Fibroblast of skin of left biceps (primary cell): ENCODE measurements at regions not wholly inside any gene's neighbourhood (a gene's known extent, or its start where the extent isn't known, plus 50 kb on each side); places are given as distances from the start of the nearest gene placed in this dataset.

Source experiments
- DNase-seq, 2 experiments: peaks; one replicate each; pipeline ENCODE4 v3.0.0-alpha.2; 2013; ENCODE audit warnings: low read depth in 2 of 2

GRCh38 chr6:166693880-166694279, 66.8 kb upstream of the RPS6KA2 start:
- DNase-seq: no peak

- no peak for DNase-seq
These were observed 65.8 kb upstream of the RPS6KA2 start for GRCh38 chr6:166692723-166693302.

- DNase-seq: no peak
These were observed 64.7 kb upstream of the RPS6KA2 start for GRCh38 chr6:166691746-166692145.

GRCh38 chr6:166691199-166691598, 64.1 kb upstream of the RPS6KA2 start:
- DNase-seq: no peak

GRCh38 chr6:166689687-166690086, 62.6 kb upstream of the RPS6KA2 start:
- no peak for DNase-seq

- DNase-seq: no peak
These were observed 61.9 kb upstream of the RPS6KA2 start for GRCh38 chr6:166688901-166689300.

GRCh38 chr6:166687879-166688205, 60.8 kb upstream of the RPS6KA2 start:
- DNase-seq: no peak

- DNase-seq: no peak
These were observed 60.2 kb upstream of the RPS6KA2 start for GRCh38 chr6:166687070-166687878.

GRCh38 chr6:166686317-166686716, 59.3 kb upstream of the RPS6KA2 start:
- no peak for DNase-seq

- DNase-seq: no peak
These were observed 57.8 kb upstream of the RPS6KA2 start for GRCh38 chr6:166684866-166685265.

GRCh38 chr6:166684170-166684569, 57.1 kb upstream of the RPS6KA2 start:
- no peak for DNase-seq

GRCh38 chr6:166683477-166683876, 56.4 kb upstream of the RPS6KA2 start:
- peak; percentile 10 to 13 for DNase-seq

- DNase-seq: no peak
These were observed 52.5 kb upstream of the RPS6KA2 start for GRCh38 chr6:166679566-166679965.

- DNase-seq: no peak
These were observed 51.4 kb upstream of the RPS6KA2 start for GRCh38 chr6:166678426-166678825.

- no peak for DNase-seq
These were observed 50.9 kb upstream of the RPS6KA2 start for GRCh38 chr6:166677941-166678340.
